ENCODE measurements at regions not wholly inside any gene's neighbourhood (a gene's known extent, or its start where the extent isn't known, plus 50 kb on each side); places are given as distances from the start of the nearest gene placed in this dataset.

DNA sequence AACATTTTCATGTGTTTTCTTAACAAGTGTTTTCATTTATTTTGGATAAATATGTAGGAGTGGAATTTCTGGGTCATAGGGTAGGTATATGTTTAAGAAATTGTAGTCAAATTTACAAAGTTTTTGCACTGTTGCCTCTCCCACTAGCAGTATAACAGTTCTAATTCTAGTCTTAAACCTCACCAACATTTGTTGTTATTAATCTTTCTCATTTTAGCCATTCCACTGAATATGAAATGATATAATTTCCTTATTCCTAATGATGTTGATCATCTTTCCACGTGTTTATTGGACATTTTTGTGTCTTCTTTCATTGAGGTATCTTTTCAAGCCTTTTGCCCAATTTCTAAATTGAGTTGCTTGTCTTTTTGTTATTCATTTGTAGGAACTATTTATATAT, 62.0 kb downstream of the C11orf91 start:
- TF ChIP-seq, protein P1, sequence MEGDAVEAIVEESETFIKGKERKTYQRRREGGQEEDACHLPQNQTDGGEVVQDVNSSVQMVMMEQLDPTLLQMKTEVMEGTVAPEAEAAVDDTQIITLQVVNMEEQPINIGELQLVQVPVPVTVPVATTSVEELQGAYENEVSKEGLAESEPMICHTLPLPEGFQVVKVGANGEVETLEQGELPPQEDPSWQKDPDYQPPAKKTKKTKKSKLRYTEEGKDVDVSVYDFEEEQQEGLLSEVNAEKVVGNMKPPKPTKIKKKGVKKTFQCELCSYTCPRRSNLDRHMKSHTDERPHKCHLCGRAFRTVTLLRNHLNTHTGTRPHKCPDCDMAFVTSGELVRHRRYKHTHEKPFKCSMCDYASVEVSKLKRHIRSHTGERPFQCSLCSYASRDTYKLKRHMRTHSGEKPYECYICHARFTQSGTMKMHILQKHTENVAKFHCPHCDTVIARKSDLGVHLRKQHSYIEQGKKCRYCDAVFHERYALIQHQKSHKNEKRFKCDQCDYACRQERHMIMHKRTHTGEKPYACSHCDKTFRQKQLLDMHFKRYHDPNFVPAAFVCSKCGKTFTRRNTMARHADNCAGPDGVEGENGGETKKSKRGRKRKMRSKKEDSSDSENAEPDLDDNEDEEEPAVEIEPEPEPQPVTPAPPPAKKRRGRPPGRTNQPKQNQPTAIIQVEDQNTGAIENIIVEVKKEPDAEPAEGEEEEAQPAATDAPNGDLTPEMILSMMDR (IDR thresholded peaks at IDR 0.05) = no peak
- no peak for TF ChIP-seq POLR2A (IDR thresholded peaks at IDR 0.05)

All from heart left ventricle (tissue), 13 donors.